ENCODE measurements at regions not wholly inside any gene's neighbourhood (a gene's known extent, or its start where the extent isn't known, plus 50 kb on each side); places are given as distances from the start of the nearest gene placed in this dataset.

- H3K36me3 ChIP-seq (ENCODE audit: control insufficient read depth, insufficient read depth, low read length): no peaks in the 10 kb centered on the region
- no peak overlapping the region for H3K4me2 ChIP-seq (ENCODE audit: low read length)
- TF ChIP-seq, protein P1, sequence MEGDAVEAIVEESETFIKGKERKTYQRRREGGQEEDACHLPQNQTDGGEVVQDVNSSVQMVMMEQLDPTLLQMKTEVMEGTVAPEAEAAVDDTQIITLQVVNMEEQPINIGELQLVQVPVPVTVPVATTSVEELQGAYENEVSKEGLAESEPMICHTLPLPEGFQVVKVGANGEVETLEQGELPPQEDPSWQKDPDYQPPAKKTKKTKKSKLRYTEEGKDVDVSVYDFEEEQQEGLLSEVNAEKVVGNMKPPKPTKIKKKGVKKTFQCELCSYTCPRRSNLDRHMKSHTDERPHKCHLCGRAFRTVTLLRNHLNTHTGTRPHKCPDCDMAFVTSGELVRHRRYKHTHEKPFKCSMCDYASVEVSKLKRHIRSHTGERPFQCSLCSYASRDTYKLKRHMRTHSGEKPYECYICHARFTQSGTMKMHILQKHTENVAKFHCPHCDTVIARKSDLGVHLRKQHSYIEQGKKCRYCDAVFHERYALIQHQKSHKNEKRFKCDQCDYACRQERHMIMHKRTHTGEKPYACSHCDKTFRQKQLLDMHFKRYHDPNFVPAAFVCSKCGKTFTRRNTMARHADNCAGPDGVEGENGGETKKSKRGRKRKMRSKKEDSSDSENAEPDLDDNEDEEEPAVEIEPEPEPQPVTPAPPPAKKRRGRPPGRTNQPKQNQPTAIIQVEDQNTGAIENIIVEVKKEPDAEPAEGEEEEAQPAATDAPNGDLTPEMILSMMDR (IDR thresholded peaks at IDR 0.05): no peak
- no peak overlapping the region for H3K4me3 ChIP-seq (ENCODE audit: low read depth, low read length)
- no peaks in the 10 kb centered on the region for H3K27me3 ChIP-seq (ENCODE audit: control insufficient read depth, insufficient read depth, low read length)
- H3K4me1 ChIP-seq: no peaks in the 10 kb centered on the region
- no peak overlapping the region for H3K27ac ChIP-seq
- no peak overlapping the region for H3K9ac ChIP-seq
- H3K9me3 ChIP-seq (ENCODE audit: control insufficient read depth, low read length): no peaks in the 10 kb centered on the region
- no peaks in the 10 kb centered on the region for H3K79me2 ChIP-seq
- no peak overlapping the region for H2AFZ ChIP-seq
Measured at GRCh38 chr5:89428624-89429023, 545.6 kb upstream of the MEF2C start.

GRCh38 chr5:89425062-89425461 is 542.1 kb upstream of the MEF2C start:
- no peaks in the 10 kb centered on the region for H3K79me2 ChIP-seq
- H3K9ac ChIP-seq: no peak overlapping the region

DNA sequence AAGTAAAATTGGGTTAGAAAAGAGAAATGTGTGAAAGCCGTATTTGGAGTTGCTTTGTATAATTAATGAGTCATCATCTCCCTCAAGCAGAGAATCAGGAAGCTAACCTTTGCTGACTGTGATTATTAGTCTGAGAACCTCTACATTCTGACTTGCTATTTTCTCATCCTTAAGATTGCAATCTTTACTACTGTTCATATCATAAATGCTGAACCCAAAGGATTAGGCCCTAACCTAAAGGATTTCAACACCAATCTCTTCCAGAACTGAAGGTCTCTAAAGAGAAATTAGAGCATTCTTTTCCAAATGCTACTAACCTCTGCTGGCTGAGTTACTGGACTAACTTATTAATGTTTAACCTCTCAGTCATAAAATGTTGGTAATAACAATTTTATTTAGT is 538.1 kb upstream of the MEF2C start:
- Histone ChIP-seq H3K4me3 (ENCODE audit: low read depth, low read length) (no peak overlapping the region), H3K9me3 (ENCODE audit: control insufficient read depth, low read length) (no peaks in the 10 kb centered on the region), H2AFZ (no peak overlapping the region), H3K27me3 (ENCODE audit: control insufficient read depth, insufficient read depth, low read length) (no peaks in the 10 kb centered on the region), H3K4me2 (ENCODE audit: low read length) (no peak overlapping the region), H3K79me2 (no peaks in the 10 kb centered on the region), H3K4me1 (no peaks in the 10 kb centered on the region), H3K27ac (no peak overlapping the region), H3K9ac (no peak overlapping the region), H3K36me3 (ENCODE audit: control insufficient read depth, insufficient read depth, low read length) (no peaks in the 10 kb centered on the region)
- TF ChIP-seq, protein P1 (IDR thresholded peaks at IDR 0.05): no peak

More at GRCh38 chr5:89425062-89425461, 542.1 kb upstream of the MEF2C start:
- Histone ChIP-seq H3K27ac (no peak overlapping the region), H3K27me3 (ENCODE audit: control insufficient read depth, insufficient read depth, low read length) (no peaks in the 10 kb centered on the region), H3K9me3 (ENCODE audit: control insufficient read depth, low read length) (no peaks in the 10 kb centered on the region), H3K4me2 (ENCODE audit: low read length) (no peak overlapping the region), H3K36me3 (ENCODE audit: control insufficient read depth, insufficient read depth, low read length) (no peaks in the 10 kb centered on the region), H2AFZ (no peak overlapping the region), H3K4me1 (no peaks in the 10 kb centered on the region), H3K4me3 (ENCODE audit: low read depth, low read length) (no peak overlapping the region)
- TF ChIP-seq, protein P1 (IDR thresholded peaks at IDR 0.05): no peak

GRCh38 chr5:89418407-89419085 is 535.6 kb upstream of the MEF2C start:
- Histone ChIP-seq H3K9ac (no peak overlapping the region), H3K4me3 (ENCODE audit: low read depth, low read length) (no peak overlapping the region), H3K27me3 (ENCODE audit: control insufficient read depth, insufficient read depth, low read length) (no peaks in the 10 kb centered on the region), H3K79me2 (no peaks in the 10 kb centered on the region), H3K36me3 (ENCODE audit: control insufficient read depth, insufficient read depth, low read length) (no peaks in the 10 kb centered on the region), H3K4me1 (no peaks in the 10 kb centered on the region), H3K9me3 (ENCODE audit: control insufficient read depth, low read length) (no peaks in the 10 kb centered on the region), H2AFZ (no peak overlapping the region), H3K27ac (no peak overlapping the region), H3K4me2 (ENCODE audit: low read length) (no peak overlapping the region)
- TF ChIP-seq, protein P1 (IDR thresholded peaks at IDR 0.05): no peak

GRCh38 chr5:89417990-89418389 is 535.0 kb upstream of the MEF2C start:
- Histone ChIP-seq H3K79me2 (no peaks in the 10 kb centered on the region), H3K27me3 (ENCODE audit: control insufficient read depth, insufficient read depth, low read length) (no peaks in the 10 kb centered on the region), H3K4me2 (ENCODE audit: low read length) (no peak overlapping the region), H3K4me3 (ENCODE audit: low read depth, low read length) (no peak overlapping the region), H3K9me3 (ENCODE audit: control insufficient read depth, low read length) (no peaks in the 10 kb centered on the region), H3K36me3 (ENCODE audit: control insufficient read depth, insufficient read depth, low read length) (no peaks in the 10 kb centered on the region), H3K4me1 (no peaks in the 10 kb centered on the region), H3K27ac (no peak overlapping the region), H3K9ac (no peak overlapping the region), H2AFZ (no peak overlapping the region)
- TF ChIP-seq, protein P1 (IDR thresholded peaks at IDR 0.05): no peak

Measured in parathyroid adenoma (tissue), 2 donors.